22Rv1 (cell line): ENCODE measurements at regions not wholly inside any gene's neighbourhood (a gene's known extent, or its start where the extent isn't known, plus 50 kb on each side); places are given as distances from the start of the nearest gene placed in this dataset.
"Not testable (repeated sequence)": the region's sequence is repeated elsewhere in the genome, so short reads cannot be mapped to it uniquely, and the experiment has no call there.

Source experiments
- H3K27ac ChIP-seq: fragments of 450-650 bp; 2 replicates; pipeline ENCODE4 v1.5.1; 2017
- CTCF ChIP-seq: fragments of 450-650 bp; IDR thresholded peaks from 2 replicates; pipeline ENCODE4 v1.5.1; 2017; ENCODE audit warnings: mild to moderate bottlenecking
- ZFX ChIP-seq: fragments of 450-650 bp; IDR thresholded peaks from 2 replicates; pipeline ENCODE4 v1.6.1; 2017; ENCODE audit warnings: antibody characterized with exemption, borderline replicate concordance

- TF ChIP-seq CTCF = no peak
- no peak for TF ChIP-seq ZFX
- H3K27ac ChIP-seq = no peak overlapping the region
Measured at GRCh38 chr1:166693673-166694297, 145.5 kb upstream of the POGK start.

GRCh38 chr1:166695115-166695514 is 144.2 kb upstream of the POGK start:
- H3K27ac ChIP-seq = no peak overlapping the region

GRCh38 chr1:166695834-166696233 is 143.4 kb upstream of the POGK start:
- not testable (repeated sequence) for H3K27ac ChIP-seq

More at GRCh38 chr1:166695115-166695514, 144.2 kb upstream of the POGK start:
- TF ChIP-seq ZFX = no peak
- no peak for TF ChIP-seq CTCF

GRCh38 chr1:166698771-166699170 is 140.5 kb upstream of the POGK start:
- no peak for TF ChIP-seq CTCF
- no peak for TF ChIP-seq ZFX
- H3K27ac ChIP-seq = no peak overlapping the region

- H3K27ac ChIP-seq = no peak overlapping the region
- TF ChIP-seq ZFX (no peak), CTCF (no peak)
Measured at GRCh38 chr1:166699613-166700012, 139.7 kb upstream of the POGK start.

GRCh38 chr1:166700696-166701095 is 138.6 kb upstream of the POGK start:
- no peak for TF ChIP-seq ZFX
- no peak for TF ChIP-seq CTCF
- H3K27ac ChIP-seq = no peak overlapping the region

GRCh38 chr1:166701603-166702100 is 137.6 kb upstream of the POGK start:
- no peak overlapping the region for H3K27ac ChIP-seq
- TF ChIP-seq CTCF (no peak), ZFX (no peak)

- no peak for TF ChIP-seq CTCF
- no peak for TF ChIP-seq ZFX
- no peak overlapping the region for H3K27ac ChIP-seq
Measured at GRCh38 chr1:166703141-166703540, 136.1 kb upstream of the POGK start.
